ENCODE measurements at regions not wholly inside any gene's neighbourhood (a gene's known extent, or its start where the extent isn't known, plus 50 kb on each side); places are given as distances from the start of the nearest gene placed in this dataset.

DNA sequence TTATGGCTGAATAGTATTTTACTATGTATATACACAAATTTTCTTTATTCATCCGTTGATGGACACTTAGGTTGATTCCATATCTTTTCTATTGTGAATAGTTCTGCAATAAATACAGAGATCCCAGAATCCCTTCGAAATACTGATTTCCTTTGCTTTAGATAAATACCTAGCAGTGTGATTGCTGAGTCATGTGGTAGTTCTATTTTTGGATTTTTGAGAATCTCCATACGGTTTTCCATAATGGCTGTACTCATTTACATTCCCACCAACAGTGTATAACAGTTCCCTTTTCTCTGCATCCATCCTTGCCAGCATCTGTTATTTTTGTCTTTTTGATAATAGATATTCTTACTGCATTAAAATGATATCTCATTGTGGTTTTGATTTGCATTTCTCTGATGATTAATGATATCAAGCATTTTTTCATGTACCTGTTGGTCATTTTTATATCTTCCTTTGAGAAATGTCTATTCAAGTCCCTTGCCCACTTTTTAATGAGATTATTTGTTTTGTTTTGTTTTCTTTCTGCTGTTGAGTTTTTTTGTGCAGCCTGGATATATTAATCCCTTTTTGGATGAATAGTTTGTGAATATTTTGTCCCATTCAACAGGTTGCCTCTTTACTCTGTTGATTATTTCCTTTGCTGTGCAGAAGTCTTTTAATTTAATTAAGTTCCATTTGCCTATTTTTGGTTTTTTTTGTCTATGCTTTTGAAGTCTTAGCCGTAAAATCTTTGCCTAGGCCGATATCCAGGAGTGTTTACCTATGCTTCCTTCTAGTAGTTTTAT is 466.7 kb upstream of the TENM3 start:
- DNase-seq = no peak
- Histone ChIP-seq H3K4me1 (no peaks in the 10 kb centered on the region), H3K9me3 (peaks cover 0 to 14% (median 5%) of the 10 kb centered on the region in 8 donors), H3K4me3 (no peak overlapping the region), H3K27me3 (replicated peaks in 1 of 7) (no peaks in the 10 kb centered on the region), H3K27ac (no peak overlapping the region), H3K36me3 (no peaks in the 10 kb centered on the region)
- 71 to 85% (median 74%) methylated on average over 5 of the region's 5 CpGs for WGBS, 5 donors
- intact Hi-C loops (cut with DNase I; ENCODE audit: low total_unique reads) = no loop called here
- TF ChIP-seq POLR2AphosphoS5 (IDR thresholded peaks at IDR 0.05) (no peak), POLR2A (IDR thresholded peaks at IDR 0.05) (no peak)
- TF ChIP-seq, protein P1, sequence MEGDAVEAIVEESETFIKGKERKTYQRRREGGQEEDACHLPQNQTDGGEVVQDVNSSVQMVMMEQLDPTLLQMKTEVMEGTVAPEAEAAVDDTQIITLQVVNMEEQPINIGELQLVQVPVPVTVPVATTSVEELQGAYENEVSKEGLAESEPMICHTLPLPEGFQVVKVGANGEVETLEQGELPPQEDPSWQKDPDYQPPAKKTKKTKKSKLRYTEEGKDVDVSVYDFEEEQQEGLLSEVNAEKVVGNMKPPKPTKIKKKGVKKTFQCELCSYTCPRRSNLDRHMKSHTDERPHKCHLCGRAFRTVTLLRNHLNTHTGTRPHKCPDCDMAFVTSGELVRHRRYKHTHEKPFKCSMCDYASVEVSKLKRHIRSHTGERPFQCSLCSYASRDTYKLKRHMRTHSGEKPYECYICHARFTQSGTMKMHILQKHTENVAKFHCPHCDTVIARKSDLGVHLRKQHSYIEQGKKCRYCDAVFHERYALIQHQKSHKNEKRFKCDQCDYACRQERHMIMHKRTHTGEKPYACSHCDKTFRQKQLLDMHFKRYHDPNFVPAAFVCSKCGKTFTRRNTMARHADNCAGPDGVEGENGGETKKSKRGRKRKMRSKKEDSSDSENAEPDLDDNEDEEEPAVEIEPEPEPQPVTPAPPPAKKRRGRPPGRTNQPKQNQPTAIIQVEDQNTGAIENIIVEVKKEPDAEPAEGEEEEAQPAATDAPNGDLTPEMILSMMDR (IDR thresholded peaks at IDR 0.05 in 8 of 11, conservative IDR thresholded peaks at IDR 0.05 in 3 of 11) = no peak

DNA sequence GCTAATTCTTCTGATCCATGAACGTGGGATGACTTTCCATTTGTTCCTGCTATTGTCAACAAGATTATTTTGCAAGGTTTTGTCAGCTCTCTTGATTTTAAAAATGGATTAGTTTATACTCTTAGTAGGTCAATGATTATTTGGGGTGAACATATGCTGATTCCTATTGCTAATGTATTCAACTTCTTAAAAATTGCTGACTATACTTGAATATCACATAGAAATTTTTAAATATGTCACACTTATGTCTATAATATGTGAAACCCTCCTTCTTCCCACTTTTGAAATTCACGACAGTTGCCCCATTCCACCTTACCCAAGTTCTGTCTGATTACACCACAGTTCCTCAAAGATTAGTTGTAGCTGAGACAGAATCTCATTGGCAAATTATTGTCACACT is 465.7 kb upstream of the TENM3 start:
- TF ChIP-seq POLR2A (IDR thresholded peaks at IDR 0.05) (no peak), POLR2AphosphoS5 (IDR thresholded peaks at IDR 0.05) (no peak)
- TF ChIP-seq, protein P1 (IDR thresholded peaks at IDR 0.05 in 8 of 11, conservative IDR thresholded peaks at IDR 0.05 in 3 of 11) = no peak
- H3K9me3 ChIP-seq = peaks cover 0 to 16% (median 5%) of the 10 kb centered on the region in 8 donors
- H3K4me1 ChIP-seq = no peaks in the 10 kb centered on the region
- H3K27ac ChIP-seq = no peak overlapping the region
- WGBS, 5 donors = 68 to 82% (median 77%) methylated on average over 2 of the region's 2 CpGs
- no peak for DNase-seq
- no peak overlapping the region for H3K4me3 ChIP-seq
- no peaks in the 10 kb centered on the region for H3K36me3 ChIP-seq
- intact Hi-C loops (cut with DNase I; ENCODE audit: low total_unique reads) = no loop called here
- no peaks in the 10 kb centered on the region for H3K27me3 ChIP-seq (replicated peaks in 1 of 7)

DNA sequence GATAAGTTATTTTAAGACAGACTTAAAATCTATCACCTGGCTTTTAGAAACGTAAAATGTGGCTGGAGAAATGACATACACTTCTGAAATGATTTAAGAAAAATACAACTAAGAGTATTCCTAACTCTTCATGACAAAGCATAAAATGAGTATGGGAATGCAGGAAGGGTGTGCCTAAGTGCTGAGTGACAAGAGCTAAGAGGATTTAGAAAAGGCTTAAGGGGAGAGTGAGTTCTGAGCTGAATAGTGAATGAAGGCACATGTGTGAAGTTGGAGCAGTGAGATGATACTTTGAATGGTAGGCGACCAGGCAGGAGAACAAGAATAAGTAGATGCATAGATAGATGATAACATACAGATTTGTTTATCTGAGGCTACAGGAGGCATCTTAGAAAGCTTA is 458.3 kb upstream of the TENM3 start:
- Histone ChIP-seq H3K4me1 (no peaks in the 10 kb centered on the region), H3K27me3 (replicated peaks in 1 of 7) (no peaks in the 10 kb centered on the region), H3K9me3 (peaks cover 0 to 16% (median 7%) of the 10 kb centered on the region in 8 donors), H3K36me3 (no peaks in the 10 kb centered on the region), H3K27ac (no peak overlapping the region), H3K4me3 (no peak overlapping the region)
- WGBS, 5 donors = 58 to 78% (median 64%) methylated on average over 2 of the region's 2 CpGs
- TF ChIP-seq POLR2A (IDR thresholded peaks at IDR 0.05) (no peak), POLR2AphosphoS5 (IDR thresholded peaks at IDR 0.05) (no peak)
- no peak for DNase-seq
- intact Hi-C loops (cut with DNase I; ENCODE audit: low total_unique reads) = no loop called here

DNA sequence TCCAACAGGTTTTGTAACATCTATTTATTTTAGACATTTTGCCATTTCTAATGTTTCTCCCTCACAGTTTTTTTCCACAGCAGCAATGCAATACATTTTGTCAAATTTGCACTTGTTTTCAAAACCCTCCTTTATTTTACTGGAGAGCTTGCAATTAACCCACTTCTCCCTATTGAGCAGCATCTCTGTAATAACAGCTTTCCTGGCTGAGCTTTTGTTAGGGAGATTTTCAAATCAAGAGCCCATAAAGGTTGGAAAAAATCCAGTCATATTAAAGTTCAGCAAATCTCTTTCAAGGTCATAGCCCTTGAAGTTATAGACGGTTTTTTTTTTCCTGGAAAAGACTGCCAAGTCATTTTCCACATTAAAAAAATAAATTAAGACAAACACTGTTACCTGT is 450.6 kb upstream of the TENM3 start:
- Histone ChIP-seq H3K4me1 (no peaks in the 10 kb centered on the region), H3K27ac (no peak overlapping the region), H3K9me3 (peaks cover 0 to 23% (median 18%) of the 10 kb centered on the region in 8 donors), H3K36me3 (no peaks in the 10 kb centered on the region), H3K27me3 (replicated peaks in 1 of 7) (no peaks in the 10 kb centered on the region), H3K4me3 (no peak overlapping the region)
- WGBS, 5 donors = 17 to 45% (median 30%) methylated on average over 1 of the region's 1 CpG
- intact Hi-C loops (cut with DNase I; ENCODE audit: low total_unique reads) = no loop called here
- no peak for DNase-seq
- TF ChIP-seq, protein P1 (IDR thresholded peaks at IDR 0.05 in 8 of 11, conservative IDR thresholded peaks at IDR 0.05 in 3 of 11) = no peak
- TF ChIP-seq POLR2A (IDR thresholded peaks at IDR 0.05) (no peak), POLR2AphosphoS5 (IDR thresholded peaks at IDR 0.05) (no peak)
